DOHH2 (cell line): ENCODE measurements at regions not wholly inside any gene's neighbourhood (a gene's known extent, or its start where the extent isn't known, plus 50 kb on each side); places are given as distances from the start of the nearest gene placed in this dataset.

Source experiments
- H3F3A ChIP-seq: fragments of 200-600 bp; sonication (generic), shearing (Covaris generic); 2 replicates; pipeline ENCODE4 v1.6.0; 2016; ENCODE audit warnings: antibody characterized with exemption, mild to moderate bottlenecking; ENCODE audit not compliant: control insufficient read depth, insufficient read depth
- H3K27ac ChIP-seq: fragments of 200-600 bp; sonication (generic); 2 replicates; pipeline ENCODE4 v1.5.1; 2014; ENCODE audit warnings: low read depth, mild to moderate bottlenecking, low read length, moderate library complexity
- H3K27me3 ChIP-seq: fragments of 200-600 bp; sonication (generic); 2 replicates; pipeline ENCODE4 v1.6.1; 2014; ENCODE audit warnings: mild to moderate bottlenecking, low read length, mixed read lengths; ENCODE audit not compliant: control insufficient read depth
- H3K36me3 ChIP-seq: fragments of 200-600 bp; sonication (generic); 2 replicates; pipeline ENCODE4 v1.6.1; 2014; ENCODE audit warnings: mild to moderate bottlenecking, low read length, moderate library complexity, mixed read lengths; ENCODE audit not compliant: control insufficient read depth
- H3K4me1 ChIP-seq: fragments of 200-600 bp; sonication (generic); 2 replicates; pipeline ENCODE4 v1.6.1; 2014; ENCODE audit warnings: mild to moderate bottlenecking, low read length, mixed read lengths; ENCODE audit not compliant: control insufficient read depth
- H3K4me2 ChIP-seq: fragments of 200-600 bp; sonication (generic); 2 replicates; pipeline ENCODE4 v1.6.0; 2014; ENCODE audit warnings: mild to moderate bottlenecking, low read length, moderate library complexity
- H3K4me3 ChIP-seq: fragments of 200-600 bp; sonication (generic); 2 replicates; pipeline ENCODE4 v1.5.1; 2014; ENCODE audit warnings: mild to moderate bottlenecking, low read length, mixed read lengths
- H3K79me2 ChIP-seq: fragments of 200-600 bp; sonication (generic); 2 replicates; pipeline ENCODE4 v1.6.1; 2014; ENCODE audit warnings: mild to moderate bottlenecking, low read length, mixed read lengths; ENCODE audit not compliant: control insufficient read depth
- H3K9me2 ChIP-seq: fragments of 200-600 bp; sonication (generic); replicated peaks from 2 replicates; pipeline ENCODE4 v1.6.1; 2014; ENCODE audit warnings: mild to moderate bottlenecking, low read length, mixed read lengths; ENCODE audit not compliant: control insufficient read depth
- H3K9me3 ChIP-seq: fragments of 200-600 bp; sonication (generic); 2 replicates; pipeline ENCODE4 v1.6.1; 2014; ENCODE audit warnings: antibody characterized with exemption, low read length, mixed read lengths; ENCODE audit not compliant: control insufficient read depth, insufficient read depth
- H4K20me1 ChIP-seq: fragments of 200-600 bp; sonication (generic); 2 replicates; pipeline ENCODE4 v1.6.0; 2014; ENCODE audit warnings: low read depth, mild to moderate bottlenecking, antibody characterized with exemption, low read length, moderate library complexity; ENCODE audit not compliant: control insufficient read depth, insufficient read depth
- CTCF ChIP-seq: fragments of 200-600 bp; sonication (generic); IDR thresholded peaks from one replicate; pipeline ENCODE4 v1.5.1; 2014; ENCODE audit warnings: antibody characterized with exemption, mild to moderate bottlenecking, low read depth, low read length; ENCODE audit not compliant: poor library complexity, severe bottlenecking
- EZH2phosphoT487 ChIP-seq: fragments of 200-600 bp; sonication (generic); IDR thresholded peaks from 2 replicates; pipeline ENCODE4 v1.6.1; 2017; ENCODE audit warnings: borderline replicate concordance, mild to moderate bottlenecking, antibody characterized with exemption, low read length, moderate library complexity, mixed read lengths

DNA sequence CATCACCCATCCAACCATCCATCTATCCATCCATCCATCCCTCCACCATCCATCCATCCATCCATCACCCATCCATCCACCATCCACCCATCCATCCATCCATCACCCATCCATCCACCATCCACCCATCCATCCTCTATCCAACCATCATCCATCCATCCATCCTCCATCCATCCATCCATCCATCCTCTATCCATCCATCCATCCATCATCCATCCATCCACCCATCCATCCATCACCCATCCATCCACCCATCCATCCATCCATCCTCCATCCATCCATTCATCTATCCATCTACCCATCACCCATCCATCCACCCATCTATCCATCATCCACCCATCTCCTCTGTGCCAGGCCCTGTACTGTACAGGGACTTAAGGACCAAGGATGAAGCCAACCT lies 62.2 kb upstream of the WNT11 start:
- Histone ChIP-seq H3K4me2 (no peak overlapping the region), H3K9me3 (no peaks in the 10 kb centered on the region), H4K20me1 (no peaks in the 10 kb centered on the region), H3K27ac (no peak overlapping the region), H3K79me2 (no peaks in the 10 kb centered on the region), H3K4me3 (no peak overlapping the region), H3F3A (no peaks in the 10 kb centered on the region), H3K4me1 (no peaks in the 10 kb centered on the region), H3K27me3 (peaks cover 2% of the 10 kb centered on the region; the same call in 1 of the 2 replicates), H3K9me2 (no peaks in the 10 kb centered on the region), H3K36me3 (no peaks in the 10 kb centered on the region)
- TF ChIP-seq CTCF = no peak
- no peak for TF ChIP-seq EZH2phosphoT487

DNA sequence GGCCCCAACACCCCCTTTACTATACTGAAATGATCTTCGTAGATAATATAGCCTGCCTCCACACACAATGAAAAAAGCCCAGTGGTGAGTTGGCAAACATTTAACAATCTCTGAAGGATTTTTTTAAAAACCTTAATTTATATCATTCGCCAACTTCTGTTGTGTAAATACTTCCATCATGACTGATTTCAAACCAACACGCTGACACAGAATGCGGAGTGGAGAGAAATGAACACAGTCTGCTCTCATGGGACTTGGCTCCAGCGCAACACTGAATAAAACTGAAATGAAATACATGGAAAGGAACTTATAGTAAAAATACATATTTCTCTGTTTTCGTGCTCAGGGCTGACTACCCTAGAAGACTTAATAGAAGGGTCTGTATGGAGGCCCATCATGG lies 61.3 kb upstream of the WNT11 start:
- Histone ChIP-seq H4K20me1 (no peaks in the 10 kb centered on the region), H3K27me3 (peaks cover 5% of the 10 kb centered on the region; the same call in 1 of the 2 replicates), H3K4me1 (no peaks in the 10 kb centered on the region), H3K4me2 (no peak overlapping the region), H3K27ac (no peak overlapping the region), H3F3A (no peaks in the 10 kb centered on the region), H3K79me2 (no peaks in the 10 kb centered on the region), H3K36me3 (no peaks in the 10 kb centered on the region), H3K4me3 (no peak overlapping the region), H3K9me2 (no peaks in the 10 kb centered on the region), H3K9me3 (no peaks in the 10 kb centered on the region)
- TF ChIP-seq CTCF (no peak), EZH2phosphoT487 (no peak)

GRCh38 chr11:76266286-76267100 lies 60.2 kb upstream of the WNT11 start:
- no peaks in the 10 kb centered on the region for H3K36me3 ChIP-seq
- H3K9me3 ChIP-seq = no peaks in the 10 kb centered on the region
- peaks cover 8% of the 10 kb centered on the region; the same call in 1 of the 2 replicates for H3K27me3 ChIP-seq
- no peak for TF ChIP-seq CTCF
- no peak for TF ChIP-seq EZH2phosphoT487
- no peaks in the 10 kb centered on the region for H3K9me2 ChIP-seq
- H4K20me1 ChIP-seq = no peaks in the 10 kb centered on the region
- no peaks in the 10 kb centered on the region for H3F3A ChIP-seq
- no peak overlapping the region for H3K4me3 ChIP-seq
- H3K79me2 ChIP-seq = no peaks in the 10 kb centered on the region
- H3K4me2 ChIP-seq = no peak overlapping the region
- H3K4me1 ChIP-seq = no peaks in the 10 kb centered on the region
- no peak overlapping the region for H3K27ac ChIP-seq
